Calu3 (cell line): ENCODE measurements at regions not wholly inside any gene's neighbourhood (a gene's known extent, or its start where the extent isn't known, plus 50 kb on each side); places are given as distances from the start of the nearest gene placed in this dataset.

Source experiments
- BruUV-seq: library from RNA; stranded (reverse); fragments of 400-500 nt; replicated peaks from 2 replicates; lab custom pipeline; 2021; lab: Mats Ljungman, UMichigan
- CTCF ChIA-PET: fragments of 300-600 bp; sonication (Branson Sonifier 250); formaldehyde crosslinking; loops from one replicate; lab custom pipeline; 2022; ENCODE audit warnings: antibody characterized with exemption; lab: Charles Lee
- DNase-seq: peaks from one replicate; pipeline ENCODE4 v3.0.0; 2022
- H3K27ac Mint-ChIP-seq: one replicate; pipeline ENCODE4 v1.8.0; 2022; ENCODE audit warnings: mixed read lengths; ENCODE audit not compliant: unreplicated experiment
- H3K27me3 Mint-ChIP-seq: one replicate; pipeline ENCODE4 v1.8.0; 2022; ENCODE audit warnings: mixed read lengths; ENCODE audit not compliant: unreplicated experiment
- H3K36me3 Mint-ChIP-seq: one replicate; pipeline ENCODE4 v1.8.0; 2022; ENCODE audit warnings: mild to moderate bottlenecking, moderate library complexity, mixed read lengths; ENCODE audit not compliant: insufficient read depth, unreplicated experiment
- H3K4me1 Mint-ChIP-seq: one replicate; pipeline ENCODE4 v1.8.0; 2022; ENCODE audit warnings: mild to moderate bottlenecking, low read depth, mixed read lengths; ENCODE audit not compliant: unreplicated experiment
- H3K4me3 Mint-ChIP-seq: one replicate; pipeline ENCODE4 v1.8.0; 2022; ENCODE audit warnings: mild to moderate bottlenecking, low read depth, moderate library complexity, mixed read lengths; ENCODE audit not compliant: unreplicated experiment
- H3K9me3 Mint-ChIP-seq: one replicate; pipeline ENCODE4 v1.8.0; 2022; ENCODE audit warnings: low read depth, mixed read lengths; ENCODE audit not compliant: unreplicated experiment
- CTCF ChIP-seq: fragments of 200-600 bp; IDR thresholded peaks from one replicate; pipeline ENCODE4 v1.8.0; 2022; ENCODE audit warnings: antibody characterized with exemption; ENCODE audit not compliant: unreplicated experiment
- intact Hi-C: fragments of 100-400 bp; cut with micrococcal nuclease; formaldehyde crosslinking; loops from one replicate; pipeline ENCODE4 v1.10.0; 2022; ENCODE audit not compliant: unreplicated experiment

DNA sequence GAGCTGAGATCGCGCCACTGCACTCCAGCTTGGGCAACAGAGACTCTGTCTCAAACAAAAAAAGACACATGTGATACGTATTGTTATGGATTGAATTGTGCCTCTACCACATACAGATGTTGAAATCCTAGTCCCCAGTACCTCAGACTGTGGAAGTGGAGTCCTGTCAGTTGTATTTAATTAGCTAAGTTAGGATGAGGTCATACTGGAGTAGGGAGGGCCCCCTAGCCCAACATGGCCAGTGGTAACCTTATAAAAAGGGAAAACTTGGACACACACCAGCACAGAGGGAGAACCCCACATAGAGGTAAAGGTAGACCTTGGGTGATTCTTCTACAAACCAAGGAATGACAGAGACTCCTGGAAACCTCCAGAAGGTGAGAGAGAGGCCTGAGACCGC is 119.8 kb downstream of the GADD45G start:
- TF ChIP-seq CTCF: no peak
- H3K9me3 Mint-ChIP-seq: no peaks in the 10 kb centered on the region
- no peaks in the 10 kb centered on the region for H3K36me3 Mint-ChIP-seq
- no peaks in the 10 kb centered on the region for H3K4me1 Mint-ChIP-seq
- CTCF ChIA-PET: no interaction called here
- intact Hi-C loops: no loop called here
- H3K27ac Mint-ChIP-seq: no peak overlapping the region
- no peak overlapping the region for H3K4me3 Mint-ChIP-seq
- DNase-seq: no peak
- peaks cover 46% of the 10 kb centered on the region for H3K27me3 Mint-ChIP-seq
- no TSS peak for BruUV-seq

DNA sequence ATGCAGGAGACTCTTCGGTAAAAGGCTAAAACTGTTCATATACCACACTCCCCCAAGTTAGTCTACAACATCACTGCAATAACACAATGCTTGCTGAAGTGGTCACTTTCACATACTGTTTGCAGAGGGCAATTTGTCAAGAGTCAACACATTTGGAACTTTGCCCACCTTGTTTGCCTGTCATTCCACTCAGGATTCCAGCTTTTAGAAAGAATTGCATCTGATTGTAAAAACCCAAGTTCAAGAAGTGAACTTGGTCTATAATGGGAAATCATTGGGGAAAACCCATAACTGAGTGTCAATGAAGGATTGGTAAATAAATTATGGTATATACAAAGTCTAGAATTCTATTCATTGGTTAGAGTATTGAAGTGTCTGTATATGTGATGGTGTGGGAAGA is 120.5 kb downstream of the GADD45G start:
- Mint-ChIP-seq H3K27me3 (peaks cover 40% of the 10 kb centered on the region), H3K9me3 (no peaks in the 10 kb centered on the region), H3K4me3 (no peak overlapping the region), H3K27ac (no peak overlapping the region), H3K4me1 (no peaks in the 10 kb centered on the region), H3K36me3 (no peaks in the 10 kb centered on the region)
- CTCF ChIA-PET: no interaction called here
- DNase-seq: no peak
- intact Hi-C loops: no loop called here
- no TSS peak for BruUV-seq
- no peak for TF ChIP-seq CTCF

DNA sequence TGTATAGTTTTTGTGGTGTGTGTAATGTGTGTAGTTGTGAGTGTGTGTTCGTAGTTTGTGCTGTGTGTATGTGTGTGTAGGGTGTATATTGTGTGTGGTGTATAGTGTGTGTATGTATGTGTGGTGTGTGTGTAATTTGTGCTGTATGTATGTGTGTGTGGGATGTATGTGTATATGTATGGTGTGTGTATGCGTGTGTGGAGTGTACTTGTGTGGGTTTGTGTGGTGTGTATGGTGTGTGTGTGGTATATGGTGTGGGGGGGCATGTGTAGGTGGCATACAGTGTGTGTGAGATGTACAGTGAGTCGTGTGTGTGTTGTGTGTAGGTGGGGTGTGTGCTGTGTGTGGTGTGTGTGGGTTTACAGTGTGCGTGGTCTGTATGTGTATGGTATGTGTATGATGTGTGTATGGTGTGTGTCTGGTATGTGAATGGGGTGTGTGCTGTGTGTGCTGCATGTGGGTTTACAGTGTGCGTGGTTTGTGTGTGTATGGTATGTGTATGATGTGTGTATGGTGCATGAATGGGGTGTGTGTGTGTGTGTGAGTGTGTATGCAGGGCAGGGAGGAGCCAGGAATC is 125.2 kb downstream of the GADD45G start:
- no peaks in the 10 kb centered on the region for H3K9me3 Mint-ChIP-seq
- H3K4me1 Mint-ChIP-seq: no peaks in the 10 kb centered on the region
- H3K27me3 Mint-ChIP-seq: peaks cover 23% of the 10 kb centered on the region
- CTCF ChIA-PET: no interaction called here
- H3K4me3 Mint-ChIP-seq: no peak overlapping the region
- no peak overlapping the region for H3K27ac Mint-ChIP-seq
- TF ChIP-seq CTCF: no peak
- BruUV-seq: no TSS peak
- intact Hi-C loops: loop anchor here (10.0 kb wide), 1 partner anchor 125 kb away; the partner anchor contains the start of gene GADD45G
- no peak for DNase-seq
- no peaks in the 10 kb centered on the region for H3K36me3 Mint-ChIP-seq

GRCh38 chr9:89730715-89731114 is 125.9 kb downstream of the GADD45G start:
- TF ChIP-seq CTCF: no peak
- H3K36me3 Mint-ChIP-seq: no peaks in the 10 kb centered on the region
- H3K27me3 Mint-ChIP-seq: peaks cover 16% of the 10 kb centered on the region
- no peak overlapping the region for H3K4me3 Mint-ChIP-seq
- intact Hi-C loops: loop anchor here (10.0 kb wide), 1 partner anchor 126 kb away; the partner anchor contains the start of gene GADD45G
- no peaks in the 10 kb centered on the region for H3K4me1 Mint-ChIP-seq
- CTCF ChIA-PET: no interaction called here
- BruUV-seq: no TSS peak
- no peak overlapping the region for H3K27ac Mint-ChIP-seq
- no peak for DNase-seq
- no peaks in the 10 kb centered on the region for H3K9me3 Mint-ChIP-seq
